Testis (tissue), 2 donors: ENCODE measurements at regions not wholly inside any gene's neighbourhood (a gene's known extent, or its start where the extent isn't known, plus 50 kb on each side); places are given as distances from the start of the nearest gene placed in this dataset.

Experiments used
- DNase-seq: peaks from one replicate; pipeline ENCODE4 v3.0.0-alpha.2; 2019
- H3K27ac ChIP-seq, 2 donors: fragments of 200-600 bp; sonication (generic); one replicate each; pipeline ENCODE4 v1.5.1; 2019
- H3K27me3 ChIP-seq: fragments of 200-600 bp; sonication (generic); one replicate; pipeline ENCODE4 v1.5.1; 2019
- H3K36me3 ChIP-seq: fragments of 200-600 bp; sonication (generic); one replicate; pipeline ENCODE4 v1.5.1; 2017; ENCODE audit warnings: low read depth; ENCODE audit errors: missing control alignments
- H3K4me1 ChIP-seq: fragments of 200-600 bp; sonication (generic); one replicate; pipeline ENCODE4 v1.5.1; 2019
- H3K4me3 ChIP-seq, 2 donors: fragments of 200-600 bp; sonication (generic); one replicate each; pipeline ENCODE4 v1.5.1; 2017 to 2019
- H3K9me3 ChIP-seq: fragments of 200-600 bp; sonication (generic); one replicate; pipeline ENCODE4 v1.5.1; 2017
- CTCF ChIP-seq, 3 experiments: fragments of 450-650 bp in 2 of 3; fragments of 200-600 bp in 1 of 3; sonication (generic) in 1 of 3; IDR thresholded peaks; one replicate each; pipeline ENCODE4 v1.5.1; 2016 to 2019; ENCODE audit warnings: antibody characterized with exemption in 3 of 3, mild to moderate bottlenecking in 2 of 3, moderate library complexity in 1 of 3
- POLR2A ChIP-seq: fragments of 450-650 bp; IDR thresholded peaks from one replicate; pipeline ENCODE4 v1.6.1; 2017; ENCODE audit warnings: antibody characterized with exemption, mild to moderate bottlenecking, moderate library complexity
- WGBS, 2 donors: methylation state at CpG; one replicate each; pipeline ENCODE4 v1.1.5; 2018; 5-methylcytosine and 5-hydroxymethylcytosine counted together
- intact Hi-C: fragments of 100-400 bp; cut with DNase I; formaldehyde crosslinking; loops from one replicate; pipeline ENCODE4 v1.15.1; 2023; ENCODE audit warnings: low total_unique reads

GRCh38 chr5:130974021-130974683 lies 190.9 kb downstream of the HINT1 start:
- no peak for DNase-seq
- whole genome bisulfite sequencing, 2 donors, result 22 to 32% methylated on average over 1 of the region's 1 CpG
- TF ChIP-seq POLR2A (no peak), CTCF (IDR thresholded peaks at IDR 0.05) (no peak)

GRCh38 chr5:130966990-130967525 lies 198.0 kb downstream of the HINT1 start:
- H3K27ac ChIP-seq, result no peak overlapping the region
- no peaks in the 10 kb centered on the region for H3K27me3 ChIP-seq
- no peaks in the 10 kb centered on the region for H3K36me3 ChIP-seq
- intact Hi-C loops, result no loop called here
- no peak overlapping the region for H3K4me3 ChIP-seq
- 28 to 38% methylated on average over 1 of the region's 1 CpG for WGBS, 2 donors
- no peak for DNase-seq
- TF ChIP-seq CTCF (IDR thresholded peaks at IDR 0.05) (no peak), POLR2A (no peak)
- H3K9me3 ChIP-seq, result no peaks in the 10 kb centered on the region
- no peaks in the 10 kb centered on the region for H3K4me1 ChIP-seq

More at GRCh38 chr5:130974021-130974683, 190.9 kb downstream of the HINT1 start:
- Histone ChIP-seq H3K36me3 (no peaks in the 10 kb centered on the region), H3K9me3 (no peaks in the 10 kb centered on the region), H3K4me1 (peaks cover 3% of the 10 kb centered on the region), H3K27ac (no peak overlapping the region), H3K27me3 (no peaks in the 10 kb centered on the region), H3K4me3 (no peak overlapping the region)
- intact Hi-C loops, result no loop called here

GRCh38 chr5:130965920-130966319 lies 199.1 kb downstream of the HINT1 start:
- TF ChIP-seq CTCF (IDR thresholded peaks at IDR 0.05) (no peak), POLR2A (no peak)
- Histone ChIP-seq H3K4me1 (no peaks in the 10 kb centered on the region), H3K36me3 (no peaks in the 10 kb centered on the region), H3K4me3 (no peak overlapping the region), H3K27ac (no peak overlapping the region), H3K27me3 (no peaks in the 10 kb centered on the region), H3K9me3 (no peaks in the 10 kb centered on the region)
- intact Hi-C loops, result no loop called here
- DNase-seq, result no peak
- 94 to 100% methylated on average over 1 of the region's 1 CpG for WGBS, 2 donors

- H3K27ac ChIP-seq, result no peak overlapping the region
- WGBS, 2 donors, result 91% methylated on average over 4 of the region's 4 CpGs
- no peaks in the 10 kb centered on the region for H3K27me3 ChIP-seq
- H3K36me3 ChIP-seq, result no peaks in the 10 kb centered on the region
- DNase-seq, result no peak
- intact Hi-C loops, result no loop called here
- no peaks in the 10 kb centered on the region for H3K9me3 ChIP-seq
- H3K4me1 ChIP-seq, result no peaks in the 10 kb centered on the region
- H3K4me3 ChIP-seq, result no peak overlapping the region
- TF ChIP-seq CTCF (IDR thresholded peaks at IDR 0.05) (no peak), POLR2A (no peak)
These were observed 199.7 kb downstream of the HINT1 start for GRCh38 chr5:130965360-130965759.
